CMK (cell line): ENCODE measurements at regions not wholly inside any gene's neighbourhood (a gene's known extent, or its start where the extent isn't known, plus 50 kb on each side); places are given as distances from the start of the nearest gene placed in this dataset.
"Not testable (repeated sequence)": the region's sequence is repeated elsewhere in the genome, so short reads cannot be mapped to it uniquely, and the experiment has no call there.

Experiments
- DNase-seq: peaks from one replicate; pipeline ENCODE4 v3.0.0-alpha.2; 2010; ENCODE audit warnings: low read depth

DNA sequence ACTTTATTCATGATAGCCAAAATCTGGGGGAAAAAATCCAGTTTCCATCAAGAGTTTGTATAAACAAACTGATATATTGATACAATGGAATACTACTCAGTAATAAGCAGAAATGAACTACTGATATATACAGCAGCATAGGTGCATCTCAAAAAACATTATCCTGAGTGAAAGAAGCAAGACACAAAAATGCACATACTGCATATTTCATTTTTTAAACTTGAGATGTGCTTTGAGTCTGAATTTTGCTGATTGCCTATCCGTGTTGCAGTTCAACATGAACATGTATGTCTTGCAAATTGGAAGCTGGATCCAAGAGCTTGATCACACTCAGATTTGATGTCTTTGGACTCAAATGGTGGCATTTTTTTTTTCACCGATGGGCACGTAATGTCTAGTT is 132.4 kb downstream of the TSEN15 start:
- DNase-seq: no peak

DNA sequence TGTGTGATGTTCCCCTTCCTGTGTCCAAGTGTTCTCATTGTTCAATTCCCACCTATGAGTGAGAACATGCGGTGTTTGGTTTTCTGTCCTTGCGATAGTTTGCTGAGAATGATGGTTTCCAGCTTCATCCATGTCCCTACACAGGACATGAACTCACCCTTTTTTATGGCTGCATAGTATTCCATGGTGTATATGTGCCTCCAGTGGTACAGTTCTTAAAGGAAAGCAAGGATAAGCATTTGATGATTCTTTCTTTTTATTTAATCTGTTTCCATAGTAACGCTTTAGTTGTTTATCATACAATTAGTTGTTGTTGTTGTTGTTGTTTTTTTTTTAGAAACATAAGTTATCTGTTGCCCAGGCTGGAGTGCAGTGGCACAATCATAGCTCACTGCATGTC is 133.1 kb downstream of the TSEN15 start:
- DNase-seq: not testable (repeated sequence)

DNA sequence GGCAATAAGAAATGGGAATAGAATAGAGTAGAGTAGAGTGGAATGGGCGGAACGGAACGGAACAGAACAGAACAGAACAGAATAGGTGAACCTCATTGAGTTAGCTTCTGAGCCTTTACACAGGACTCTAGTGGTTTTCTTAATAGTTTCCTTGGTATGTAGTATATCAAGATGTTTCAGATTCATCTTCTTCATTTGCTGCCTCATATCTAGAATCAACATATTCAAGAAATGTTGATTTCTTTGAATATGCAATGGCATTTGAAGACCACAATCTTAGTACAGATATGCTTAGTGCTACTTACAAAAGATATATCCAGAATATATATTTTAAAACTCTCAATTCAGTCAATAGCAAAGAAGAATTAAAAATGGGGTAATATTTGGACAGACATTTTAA is 133.8 kb downstream of the TSEN15 start:
- no peak for DNase-seq

DNA sequence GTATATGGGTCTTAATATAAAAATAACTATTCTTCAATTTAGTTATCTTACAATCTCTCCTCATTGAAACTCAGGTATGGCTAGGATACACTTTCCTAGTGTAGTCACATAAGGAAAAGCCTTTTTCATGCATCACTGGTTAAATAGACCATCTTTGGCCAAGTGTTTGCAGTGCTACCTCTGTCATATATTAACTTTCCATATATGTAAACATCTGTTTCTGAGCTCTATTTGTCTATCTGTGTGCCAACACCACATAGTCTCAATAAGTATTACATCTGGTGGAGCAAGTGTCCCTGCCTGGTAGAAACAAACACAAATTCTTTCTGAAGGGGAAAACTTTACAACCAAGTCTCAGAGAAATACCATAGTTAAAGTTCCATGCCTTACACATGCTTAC is 134.6 kb downstream of the TSEN15 start:
- no peak for DNase-seq

DNA sequence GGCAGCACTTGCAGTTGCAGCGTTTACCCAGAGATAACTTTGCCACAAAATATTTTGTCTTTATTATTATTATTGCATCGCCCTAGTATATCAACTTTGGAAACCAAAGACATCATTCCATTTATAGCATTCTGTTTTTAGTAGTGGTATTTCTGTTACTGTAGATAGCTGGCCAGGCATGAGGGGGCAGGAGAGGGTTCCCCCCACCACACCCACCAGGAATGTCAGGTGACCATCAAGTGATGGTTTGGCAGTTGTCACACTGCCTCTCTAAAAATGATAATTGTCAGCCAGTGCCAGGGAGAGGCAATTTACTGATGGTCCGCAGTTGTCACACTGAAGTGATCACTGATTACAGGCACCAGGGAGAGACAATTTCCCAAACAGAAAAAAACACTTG is 135.6 kb downstream of the TSEN15 start:
- no peak for DNase-seq

DNA sequence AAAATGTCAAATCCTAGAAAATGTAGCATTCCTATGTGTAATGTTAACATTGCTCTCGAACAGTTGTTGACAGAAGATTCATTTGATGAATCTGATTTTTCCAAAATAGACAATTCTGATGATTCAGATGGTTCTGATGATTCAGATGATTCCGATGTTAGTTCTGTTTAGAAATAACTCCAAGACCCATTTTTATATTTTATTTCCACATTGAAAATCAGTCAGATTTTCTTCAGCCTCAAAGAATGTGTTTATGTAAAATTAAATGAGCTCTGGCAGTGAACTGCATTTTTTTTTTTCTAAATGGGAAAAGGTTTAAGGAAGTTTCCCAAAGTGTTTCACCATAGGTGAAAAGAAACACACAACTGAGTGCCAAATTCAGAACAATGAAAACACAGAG is 136.5 kb downstream of the TSEN15 start:
- DNase-seq: no peak

DNA sequence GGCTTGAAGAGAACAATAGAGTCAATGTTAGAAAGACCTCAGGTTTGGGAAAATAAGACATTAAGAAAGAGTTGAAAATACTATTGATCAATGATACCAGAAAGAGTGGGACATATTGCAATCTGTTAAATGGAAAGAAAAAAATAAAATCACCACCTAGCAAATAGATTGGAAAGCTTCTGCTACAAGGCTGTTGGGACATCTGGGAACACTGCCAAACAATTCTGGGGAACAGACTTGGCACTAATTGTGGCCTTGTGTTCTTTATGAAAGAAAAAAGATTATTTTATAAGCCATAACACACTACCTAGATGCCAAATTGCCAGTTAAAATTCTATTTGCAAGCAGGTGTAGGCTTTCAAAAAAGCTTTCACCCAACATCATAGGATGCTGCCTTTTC is 137.8 kb downstream of the TSEN15 start:
- DNase-seq: no peak

DNA sequence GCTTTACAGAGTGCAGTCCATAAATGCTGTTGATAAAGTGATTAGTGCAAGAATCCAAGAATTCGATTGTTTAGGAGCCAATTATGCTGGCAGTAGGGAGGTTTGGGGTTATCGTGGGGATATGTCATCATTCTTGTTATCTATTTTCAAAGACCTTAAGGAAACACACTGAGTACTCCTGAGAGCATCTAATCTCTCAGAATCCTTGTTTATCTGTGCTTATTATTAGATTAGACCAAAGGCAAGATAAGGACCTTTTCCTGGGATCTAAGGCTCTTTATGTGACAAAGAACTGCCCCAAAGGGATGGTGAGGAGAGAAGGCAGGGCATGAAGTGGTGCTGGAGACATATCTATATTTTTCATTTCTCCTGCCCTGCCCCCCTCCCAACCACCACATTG is 139.1 kb downstream of the TSEN15 start:
- DNase-seq: no peak

DNA sequence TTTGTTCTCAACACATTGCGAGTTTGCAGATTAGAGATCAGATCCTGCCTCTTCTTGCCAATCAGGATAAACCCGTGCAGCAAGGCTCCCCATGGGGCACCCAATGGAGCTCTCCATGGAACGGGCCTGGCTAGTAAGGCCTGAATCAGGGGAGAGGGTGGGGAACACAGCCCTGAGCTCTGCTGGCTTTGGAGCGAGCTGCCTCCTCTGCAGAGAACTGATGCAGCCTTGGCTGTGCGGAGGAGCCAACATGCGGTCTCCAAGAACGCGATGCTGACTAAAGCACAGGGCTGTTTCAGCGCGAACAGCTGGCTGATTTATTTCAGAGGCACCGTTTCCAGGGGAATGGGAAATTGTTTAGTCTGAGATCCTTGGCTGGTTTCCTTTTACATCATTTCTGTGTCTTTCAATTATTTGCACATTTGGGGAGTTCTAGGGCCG is 139.7 kb downstream of the TSEN15 start:
- no peak for DNase-seq

DNA sequence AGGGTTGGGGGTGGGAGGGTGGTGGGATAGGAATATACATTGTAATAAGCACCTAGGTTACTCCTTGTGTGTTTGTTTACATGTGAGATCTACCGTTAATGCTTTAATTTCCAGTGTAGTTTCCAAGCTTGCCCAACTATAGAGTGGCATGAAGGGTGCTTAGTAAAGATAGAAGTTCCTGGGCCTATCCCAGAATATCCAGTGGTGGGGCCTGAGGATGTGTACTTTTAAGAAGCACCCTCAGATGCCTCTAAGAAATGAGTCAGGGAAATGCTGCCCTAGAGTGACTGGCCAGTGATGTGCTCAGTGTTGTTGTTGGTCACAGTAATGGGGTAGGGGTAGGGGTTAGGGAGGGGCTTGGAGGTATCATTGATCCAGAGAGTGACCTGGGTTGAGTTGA is 141.3 kb downstream of the TSEN15 start:
- DNase-seq: no peak

DNA sequence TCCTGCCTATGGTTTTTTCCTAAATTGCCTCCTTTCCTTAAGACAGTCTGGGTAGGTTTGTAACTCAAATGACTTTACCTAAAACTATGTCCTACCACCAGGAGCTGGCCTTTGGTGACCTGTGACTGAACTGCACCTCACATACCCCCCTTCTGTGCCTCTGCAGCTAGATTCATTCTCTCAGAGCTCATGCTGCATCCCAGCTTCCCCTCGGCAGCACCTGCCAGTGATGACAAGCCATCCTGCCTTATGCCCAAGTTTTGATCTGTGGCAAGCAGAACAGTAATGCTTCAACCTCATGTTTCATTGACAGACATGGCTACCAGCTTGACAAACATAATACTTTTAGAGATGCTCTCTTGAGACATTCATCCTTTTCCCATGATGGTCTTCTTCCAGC is 141.9 kb downstream of the TSEN15 start:
- DNase-seq: no peak

DNA sequence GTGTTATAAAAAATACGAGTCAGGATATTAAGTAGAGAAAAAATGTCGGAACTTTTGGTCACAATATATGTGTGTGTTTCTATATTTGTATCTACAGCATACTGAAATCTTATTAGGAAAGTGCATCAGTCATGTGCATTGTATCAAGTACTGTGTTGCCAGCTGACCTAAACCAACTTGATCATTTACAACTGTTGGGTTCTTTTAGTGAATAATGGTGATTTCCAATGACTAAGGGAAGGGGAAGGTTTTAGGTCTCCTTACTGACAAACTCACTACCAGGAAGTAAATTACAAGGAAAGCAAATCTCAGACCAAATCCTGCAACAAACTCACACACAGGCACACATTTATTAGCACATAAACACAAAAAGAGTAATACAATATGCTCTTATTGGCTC is 142.7 kb downstream of the TSEN15 start:
- DNase-seq: no peak

DNA sequence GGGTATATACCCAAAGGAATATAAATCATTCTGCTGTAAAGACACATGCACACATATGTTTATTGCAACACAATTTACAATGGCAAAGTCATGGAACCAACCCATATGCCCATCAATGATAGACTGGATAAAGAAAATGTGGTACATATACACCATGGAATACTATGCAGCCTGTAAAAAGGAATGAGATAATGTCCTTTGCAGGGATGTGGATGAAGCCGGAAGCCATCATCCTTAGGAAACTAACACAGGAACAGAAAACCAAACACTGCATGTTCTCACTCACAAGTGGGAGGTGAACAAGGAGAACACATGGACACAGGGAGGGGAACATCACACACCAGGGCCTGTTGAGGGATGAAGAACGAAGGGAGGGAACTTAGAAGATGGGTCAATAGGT is 144.2 kb downstream of the TSEN15 start:
- not testable (repeated sequence) for DNase-seq

DNA sequence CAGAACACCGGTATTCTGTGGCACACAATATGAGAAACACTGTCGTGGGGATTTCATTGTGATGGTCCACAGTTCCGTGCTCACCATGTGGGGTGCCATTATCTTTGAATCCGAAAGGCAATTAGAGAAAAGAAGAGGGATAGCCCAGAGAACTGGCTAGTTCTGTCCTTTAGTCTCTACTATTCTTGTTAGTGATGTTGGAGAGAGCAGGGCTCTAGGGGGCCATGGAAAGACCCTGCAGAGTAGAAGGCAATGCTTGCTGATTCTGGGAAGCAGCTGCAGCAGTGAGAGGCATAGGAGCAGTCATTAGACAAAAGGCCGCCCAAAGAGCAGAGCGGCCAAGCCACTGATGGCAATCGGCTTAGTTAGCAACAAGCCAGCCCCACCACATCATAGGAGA is 146.3 kb downstream of the TSEN15 start:
- DNase-seq: no peak

DNA sequence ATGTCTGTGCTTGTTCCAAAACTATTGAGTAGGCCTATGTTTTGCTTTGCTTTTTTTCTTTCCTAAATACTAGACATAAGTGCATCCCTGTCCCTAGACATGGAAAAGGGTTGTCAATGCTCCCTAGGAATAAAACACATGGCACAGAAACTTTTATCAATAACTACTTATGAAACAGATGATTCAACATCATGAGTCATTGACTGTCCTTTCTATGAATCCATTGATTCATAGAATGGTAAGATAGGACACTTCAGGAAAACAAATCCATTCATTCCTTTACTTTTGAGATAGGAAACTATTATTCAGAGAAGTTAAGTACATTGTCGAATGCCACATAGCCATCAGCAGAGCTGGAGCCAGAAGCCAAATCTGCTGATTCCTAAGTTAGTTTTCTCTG is 147.5 kb downstream of the TSEN15 start:
- DNase-seq: no peak

DNA sequence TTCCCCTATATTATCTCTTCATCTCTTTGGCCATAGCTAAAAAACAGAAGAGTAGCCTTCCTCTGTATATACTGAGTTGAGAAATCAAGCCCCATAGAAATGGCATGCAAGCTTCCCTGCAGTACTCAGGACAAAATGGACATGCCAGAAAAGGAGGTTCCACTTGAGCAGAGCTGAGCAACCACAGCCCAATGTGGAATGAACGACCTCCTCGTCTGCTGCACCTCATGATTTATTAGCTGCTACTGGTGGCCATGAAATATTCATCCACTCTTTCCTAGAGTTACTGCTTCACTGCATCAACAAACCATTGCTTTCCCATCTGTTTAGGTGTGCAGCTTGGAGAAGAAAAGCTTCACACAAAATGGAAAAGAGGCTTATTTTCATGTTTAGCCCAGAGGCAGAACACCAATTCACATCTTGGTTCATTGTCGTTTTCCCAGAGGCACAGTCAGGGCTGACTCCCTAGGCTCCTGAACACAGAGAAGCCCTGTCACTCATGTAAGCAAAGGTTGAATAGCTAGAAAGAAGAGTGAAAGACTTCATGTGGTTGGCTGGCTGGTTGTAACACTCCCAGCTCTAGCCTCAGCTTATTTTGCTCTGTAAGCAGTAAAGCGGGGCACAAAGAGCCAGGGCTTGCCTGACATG is 148.0 kb downstream of the TSEN15 start:
- DNase-seq: no peak

DNA sequence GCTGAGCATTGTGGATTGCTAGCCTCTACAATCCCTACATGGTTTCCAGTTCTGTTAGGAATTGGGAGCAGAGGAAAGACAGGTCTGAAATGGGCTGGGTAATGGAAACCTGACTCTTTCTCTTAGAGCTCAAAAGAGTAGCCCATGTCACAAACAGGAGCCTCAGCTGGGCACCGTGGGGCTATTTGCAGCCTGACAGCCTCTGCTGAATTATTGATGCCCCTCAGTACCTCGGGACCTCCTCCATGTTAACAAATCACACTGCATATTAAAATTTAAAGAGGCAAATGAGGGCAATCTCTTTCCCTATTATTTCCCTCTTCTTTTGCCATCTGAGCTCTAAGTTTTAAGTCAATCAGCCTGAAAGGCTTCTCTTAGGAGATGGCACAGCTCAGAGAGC is 157.1 kb downstream of the TSEN15 start:
- no peak for DNase-seq

DNA sequence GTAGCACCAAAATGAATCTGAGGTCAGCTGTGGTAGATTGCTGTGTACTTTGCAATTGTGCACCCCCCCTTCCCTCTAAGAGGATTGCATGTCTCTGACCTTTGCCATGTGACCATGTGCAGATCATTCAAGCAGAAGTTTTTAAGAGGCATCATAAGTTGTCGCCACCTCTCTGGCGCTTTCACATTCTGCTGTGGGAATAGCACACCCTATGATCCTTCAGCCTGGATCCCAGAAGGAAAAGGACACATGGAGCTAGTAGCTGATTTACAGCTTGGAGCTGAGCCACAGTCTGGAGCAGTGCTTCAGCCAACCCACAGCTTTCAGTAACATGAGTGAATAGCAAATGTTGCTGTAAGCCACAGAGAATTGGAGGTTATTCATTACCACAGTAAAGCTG is 158.5 kb downstream of the TSEN15 start:
- no peak for DNase-seq

DNA sequence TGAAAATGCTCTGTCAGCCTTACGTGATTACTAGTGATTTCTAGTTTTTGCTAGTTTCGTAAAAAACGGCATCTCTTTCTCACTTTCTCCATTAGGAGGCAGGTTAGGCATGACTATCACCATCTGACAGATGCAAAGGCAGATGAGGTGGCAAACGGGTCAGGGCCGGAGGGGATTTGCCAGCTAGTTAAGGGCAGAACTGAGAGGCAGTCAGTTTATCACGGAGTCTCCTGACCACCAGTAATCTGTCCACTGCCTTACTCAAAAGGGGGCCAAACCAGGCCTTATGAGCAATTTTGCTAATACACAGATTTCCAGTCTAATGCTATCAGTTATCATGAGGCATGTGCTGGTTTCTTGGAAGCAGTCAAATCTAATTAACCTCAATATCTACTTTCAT is 159.3 kb downstream of the TSEN15 start:
- DNase-seq: no peak

DNA sequence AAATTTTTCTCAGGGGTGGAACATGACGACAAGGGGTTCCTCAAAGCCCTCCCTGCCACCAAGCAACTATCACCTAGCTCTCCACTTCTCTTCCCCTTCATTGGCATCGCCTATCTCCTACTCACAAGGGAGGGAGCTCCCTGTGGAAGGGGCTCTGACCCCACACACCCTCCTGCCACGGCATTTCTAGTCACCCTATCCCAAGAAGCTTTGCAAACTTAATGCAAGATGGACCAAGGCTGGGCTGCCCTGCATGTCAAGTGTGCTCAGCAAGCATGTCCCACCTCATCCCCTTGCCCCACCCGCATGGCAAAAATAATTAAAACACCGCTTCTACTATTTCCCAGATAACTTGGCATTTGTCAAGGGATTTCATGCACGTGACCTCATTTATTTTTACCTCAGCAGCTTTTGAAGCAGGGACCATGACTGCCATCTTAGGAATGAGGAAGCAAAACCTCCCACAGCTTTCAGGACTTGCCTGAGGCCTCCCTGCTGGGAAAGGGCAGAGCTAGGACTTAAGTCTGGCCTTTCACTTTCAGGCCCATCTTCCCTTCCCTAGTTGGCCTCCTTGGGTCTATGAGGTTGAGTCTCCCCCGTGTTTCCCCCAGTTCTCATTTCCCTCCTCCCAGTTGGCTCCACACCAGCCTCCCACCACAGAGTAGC is 161.3 kb downstream of the TSEN15 start:
- DNase-seq: no peak

DNA sequence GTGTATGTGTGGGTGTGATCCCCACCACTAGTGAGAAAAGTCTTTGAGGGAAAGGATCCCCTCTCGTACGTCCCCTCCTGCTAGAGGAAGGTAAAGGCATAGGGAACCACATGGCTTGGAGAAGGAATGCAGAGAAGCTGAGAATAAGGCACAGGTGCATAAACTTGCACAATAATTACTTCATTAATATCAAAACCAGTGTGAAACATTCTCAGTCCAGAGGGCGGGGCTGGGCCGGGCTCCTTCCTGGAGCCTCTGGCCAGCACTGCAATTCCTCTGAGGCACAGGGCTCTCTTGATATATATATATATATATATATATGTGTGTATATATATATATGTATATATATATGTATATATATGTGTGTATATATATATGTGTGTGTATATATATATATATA is 162.6 kb downstream of the TSEN15 start:
- no peak for DNase-seq

DNA sequence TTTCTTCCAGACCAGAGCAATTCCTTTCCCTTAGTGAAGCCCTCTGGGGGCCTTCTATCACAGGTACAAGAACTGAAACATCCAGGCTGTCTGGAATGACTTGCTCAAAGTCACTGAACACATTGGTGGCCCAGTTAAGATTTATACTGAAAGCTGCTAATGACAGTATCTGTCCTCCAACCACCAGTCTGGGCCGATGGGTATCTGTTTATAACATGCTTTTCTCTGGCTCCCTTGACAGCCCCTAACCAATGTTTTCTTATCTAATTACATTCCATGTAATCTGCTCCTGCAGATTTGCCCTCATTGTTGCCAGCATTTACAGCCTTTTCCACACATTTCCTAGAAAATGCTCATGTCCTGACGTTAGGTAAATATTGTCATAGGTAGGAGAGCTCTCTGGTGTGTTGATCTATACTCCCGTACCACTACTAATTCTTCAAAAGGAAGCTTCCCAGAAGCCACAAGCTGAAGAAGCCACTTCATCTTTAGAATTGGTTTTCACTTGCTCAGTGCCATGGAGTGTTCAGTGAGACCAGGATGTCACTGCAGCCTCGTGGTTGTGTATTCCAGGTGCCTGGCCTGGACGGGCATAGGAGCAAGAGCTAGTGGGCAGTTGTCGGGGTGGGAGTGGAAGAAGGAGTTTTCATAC is 163.9 kb downstream of the TSEN15 start:
- no peak for DNase-seq

DNA sequence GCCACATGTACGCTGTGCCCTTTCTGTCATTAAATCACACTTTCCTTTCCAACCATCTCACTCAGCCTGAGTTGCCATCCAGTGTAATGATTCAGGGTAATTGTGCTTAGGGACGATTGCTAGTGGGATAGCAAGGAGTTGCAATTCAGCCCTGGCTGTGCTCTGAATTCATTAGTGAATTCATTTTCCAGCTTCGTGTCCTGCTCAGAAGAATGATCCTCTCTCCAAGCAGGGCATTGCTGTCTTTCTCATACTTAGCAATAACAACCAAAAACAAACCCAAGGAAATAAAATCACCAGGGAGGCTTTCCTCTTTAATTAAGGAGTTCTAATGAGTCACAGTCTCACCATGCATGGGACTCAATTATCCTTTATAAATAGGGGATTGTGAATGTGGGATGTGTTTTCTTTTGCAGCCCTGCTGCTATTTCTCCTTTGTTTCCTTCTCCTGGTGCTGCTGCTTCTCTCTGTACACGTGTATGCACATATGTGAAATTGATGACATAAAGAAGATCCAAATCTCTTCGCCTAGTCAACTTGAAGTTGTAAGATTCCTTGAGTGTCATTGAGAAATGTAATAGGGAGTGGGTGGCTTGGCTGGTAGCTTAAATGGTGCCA is 167.0 kb downstream of the TSEN15 start:
- no peak for DNase-seq
